SK-N-SH treated with all-trans-retinoic acid at 6 μM for 48 hours (cell line): ENCODE measurements at regions not wholly inside any gene's neighbourhood (a gene's known extent, or its start where the extent isn't known, plus 50 kb on each side); places are given as distances from the start of the nearest gene placed in this dataset.

Experiments used
- ATAC-seq: fragments of 200-7000 bp; cut with Tn5 transposase; 3 replicates; pipeline ENCODE4 v1.9.1; 2020; ENCODE audit warnings: mild to moderate bottlenecking, moderate library complexity
- ARNTL ChIP-seq: fragments of 450-650 bp; formaldehyde crosslinking; IDR thresholded peaks from 2 replicates; pipeline ENCODE4 v1.5.0; 2020; ENCODE audit warnings: low read depth, mild to moderate bottlenecking, moderate library complexity, borderline replicate concordance
- BACH2 ChIP-seq: fragments of 250-450 bp; sonication (Bioruptor Pico); IDR thresholded peaks from 2 replicates; pipeline ENCODE4 v1.9.0; 2021; ENCODE audit warnings: mild to moderate bottlenecking, borderline replicate concordance
- CREB5 ChIP-seq: fragments of 250-450 bp; sonication (Bioruptor Pico); IDR thresholded peaks from 2 replicates; pipeline ENCODE4 v1.5.1; 2020; ENCODE audit warnings: low read depth, mild to moderate bottlenecking, moderate library complexity
- CSDC2 ChIP-seq: fragments of 250-450 bp; sonication (Bioruptor Pico); IDR thresholded peaks from 2 replicates; pipeline ENCODE4 v1.5.0; 2020; ENCODE audit warnings: mild to moderate bottlenecking, moderate library complexity
- CSRNP3 ChIP-seq: fragments of 250-450 bp; sonication (Bioruptor Pico); IDR thresholded peaks from 2 replicates; pipeline ENCODE4 v1.5.1; 2021; ENCODE audit warnings: mild to moderate bottlenecking, moderate library complexity
- ESRRG ChIP-seq: fragments of 250-450 bp; sonication (Bioruptor Pico); IDR thresholded peaks from 2 replicates; pipeline ENCODE4 v1.6.1; 2021; ENCODE audit warnings: mild to moderate bottlenecking
- GLIS3 ChIP-seq: fragments of 250-450 bp; sonication (Bioruptor Pico); IDR thresholded peaks from 2 replicates; pipeline ENCODE4 v1.5.0; 2020; ENCODE audit warnings: mild to moderate bottlenecking, moderate library complexity
- OSR1 ChIP-seq: fragments of 250-450 bp; sonication (Bioruptor Pico); IDR thresholded peaks from 2 replicates; pipeline ENCODE4 v1.8.0; 2022; ENCODE audit warnings: moderate library complexity, mild to moderate bottlenecking, inconsistent platforms
- POU6F1 ChIP-seq: fragments of 250-450 bp; sonication (Bioruptor Pico); IDR thresholded peaks from 2 replicates; pipeline ENCODE4 v1.8.0; 2021; ENCODE audit warnings: low read depth, mild to moderate bottlenecking, moderate library complexity, borderline replicate concordance
- PPARA ChIP-seq: fragments of 250-450 bp; sonication (Bioruptor Pico); IDR thresholded peaks from 2 replicates; pipeline ENCODE4 v1.5.0; 2020; ENCODE audit warnings: mild to moderate bottlenecking, borderline replicate concordance
- RARB ChIP-seq: fragments of 250-450 bp; sonication (Bioruptor Pico); IDR thresholded peaks from 2 replicates; pipeline ENCODE4 v1.8.0; 2021; ENCODE audit warnings: mild to moderate bottlenecking, moderate library complexity
- SNAI2 ChIP-seq: fragments of 250-450 bp; sonication (Bioruptor Pico); IDR thresholded peaks from 2 replicates; pipeline ENCODE4 v1.5.0; 2020; ENCODE audit warnings: mild to moderate bottlenecking, moderate library complexity
- TCF4 ChIP-seq: fragments of 250-450 bp; sonication (Bioruptor Pico); IDR thresholded peaks from 2 replicates; pipeline ENCODE4 v1.8.0; 2021; ENCODE audit warnings: mild to moderate bottlenecking, moderate library complexity, borderline replicate concordance
- ZC3H10 ChIP-seq: fragments of 250-450 bp; sonication (Bioruptor Pico); IDR thresholded peaks from 2 replicates; pipeline ENCODE4 v1.5.1; 2021; ENCODE audit warnings: mild to moderate bottlenecking, moderate library complexity
- ZFP3 ChIP-seq: fragments of 250-450 bp; sonication (Bioruptor Pico); IDR thresholded peaks from 2 replicates; pipeline ENCODE4 v1.5.0; 2020; ENCODE audit warnings: mild to moderate bottlenecking, moderate library complexity
- ZFP30 ChIP-seq: fragments of 450-650 bp; formaldehyde crosslinking; IDR thresholded peaks from 2 replicates; pipeline ENCODE4 v1.5.0; 2022; ENCODE audit warnings: mild to moderate bottlenecking, moderate library complexity
- ZNF565 ChIP-seq: fragments of 450-650 bp; formaldehyde crosslinking; conservative IDR thresholded peaks from 2 replicates; pipeline ENCODE4 v1.5.0; 2020; ENCODE audit warnings: low read depth, mild to moderate bottlenecking, moderate library complexity
- ZNF70 ChIP-seq: fragments of 450-650 bp; formaldehyde crosslinking; IDR thresholded peaks from 2 replicates; pipeline ENCODE4 v1.5.0; 2020; ENCODE audit warnings: mild to moderate bottlenecking, moderate library complexity
- ZNF8 ChIP-seq: fragments of 450-650 bp; formaldehyde crosslinking; IDR thresholded peaks from 2 replicates; pipeline ENCODE4 v1.5.0; 2020; ENCODE audit warnings: mild to moderate bottlenecking, moderate library complexity
- TF ChIP-seq, protein P1 (sequence below): fragments of 250-450 bp; sonication (Bioruptor Pico); IDR thresholded peaks from 2 replicates; pipeline ENCODE4 v1.5.0; 2020; ENCODE audit warnings: mild to moderate bottlenecking, moderate library complexity

GRCh38 chr21:38671773-38672172 lies 134.0 kb upstream of the ETS2 start (continued):
- TF ChIP-seq ESRRG (no peak), ZC3H10 (CRISPR knock-in tag) (no peak), ZNF70 (CRISPR knock-in tag) (no peak), ARNTL (CRISPR knock-in tag) (no peak), ZNF8 (CRISPR knock-in tag) (no peak)

DNA sequence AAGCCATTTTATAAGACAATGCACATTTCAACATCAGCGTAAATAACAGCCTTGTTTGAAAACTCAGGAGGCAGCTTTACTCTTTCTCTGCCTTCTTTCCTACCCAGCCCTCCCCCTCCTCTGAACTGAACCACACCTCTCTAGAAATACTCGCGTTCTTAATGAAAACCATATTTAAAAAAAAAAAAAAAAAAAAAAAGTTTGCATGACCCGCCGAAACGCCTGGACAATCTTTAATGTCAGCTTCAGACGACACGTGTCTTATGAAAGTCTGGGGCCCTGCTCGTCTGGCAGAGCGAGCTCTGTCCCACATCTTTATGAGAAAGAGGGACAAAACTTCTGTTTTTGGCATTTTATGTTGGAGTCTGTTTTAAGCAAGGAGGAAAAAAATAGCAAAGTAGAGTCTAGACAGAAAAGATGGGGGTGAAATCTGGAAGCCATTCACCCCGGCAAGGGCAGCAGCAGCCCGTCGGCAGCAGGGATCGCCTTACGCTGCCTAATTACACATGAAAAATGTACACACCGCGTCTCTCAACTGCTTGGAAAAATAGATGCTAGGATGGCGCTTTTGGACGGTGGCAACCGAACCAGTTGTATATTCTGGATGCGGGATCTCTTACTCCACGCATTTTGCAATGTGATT lies 130.4 kb upstream of the ETS2 start:
- TF ChIP-seq ZNF565 (CRISPR knock-in tag) (no peak), GLIS3 (CRISPR knock-in tag) (no peak), ZNF70 (CRISPR knock-in tag) (no peak), SNAI2 (no peak), CSDC2 (no peak), TCF4 (CRISPR knock-in tag) (no peak)
- TF ChIP-seq, protein P1, sequence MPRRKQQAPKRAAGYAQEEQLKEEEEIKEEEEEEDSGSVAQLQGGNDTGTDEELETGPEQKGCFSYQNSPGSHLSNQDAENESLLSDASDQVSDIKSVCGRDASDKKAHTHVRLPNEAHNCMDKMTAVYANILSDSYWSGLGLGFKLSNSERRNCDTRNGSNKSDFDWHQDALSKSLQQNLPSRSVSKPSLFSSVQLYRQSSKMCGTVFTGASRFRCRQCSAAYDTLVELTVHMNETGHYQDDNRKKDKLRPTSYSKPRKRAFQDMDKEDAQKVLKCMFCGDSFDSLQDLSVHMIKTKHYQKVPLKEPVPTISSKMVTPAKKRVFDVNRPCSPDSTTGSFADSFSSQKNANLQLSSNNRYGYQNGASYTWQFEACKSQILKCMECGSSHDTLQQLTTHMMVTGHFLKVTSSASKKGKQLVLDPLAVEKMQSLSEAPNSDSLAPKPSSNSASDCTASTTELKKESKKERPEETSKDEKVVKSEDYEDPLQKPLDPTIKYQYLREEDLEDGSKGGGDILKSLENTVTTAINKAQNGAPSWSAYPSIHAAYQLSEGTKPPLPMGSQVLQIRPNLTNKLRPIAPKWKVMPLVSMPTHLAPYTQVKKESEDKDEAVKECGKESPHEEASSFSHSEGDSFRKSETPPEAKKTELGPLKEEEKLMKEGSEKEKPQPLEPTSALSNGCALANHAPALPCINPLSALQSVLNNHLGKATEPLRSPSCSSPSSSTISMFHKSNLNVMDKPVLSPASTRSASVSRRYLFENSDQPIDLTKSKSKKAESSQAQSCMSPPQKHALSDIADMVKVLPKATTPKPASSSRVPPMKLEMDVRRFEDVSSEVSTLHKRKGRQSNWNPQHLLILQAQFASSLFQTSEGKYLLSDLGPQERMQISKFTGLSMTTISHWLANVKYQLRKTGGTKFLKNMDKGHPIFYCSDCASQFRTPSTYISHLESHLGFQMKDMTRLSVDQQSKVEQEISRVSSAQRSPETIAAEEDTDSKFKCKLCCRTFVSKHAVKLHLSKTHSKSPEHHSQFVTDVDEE (CRISPR knock-in tag): no peak
- ATAC-seq: no peak

DNA sequence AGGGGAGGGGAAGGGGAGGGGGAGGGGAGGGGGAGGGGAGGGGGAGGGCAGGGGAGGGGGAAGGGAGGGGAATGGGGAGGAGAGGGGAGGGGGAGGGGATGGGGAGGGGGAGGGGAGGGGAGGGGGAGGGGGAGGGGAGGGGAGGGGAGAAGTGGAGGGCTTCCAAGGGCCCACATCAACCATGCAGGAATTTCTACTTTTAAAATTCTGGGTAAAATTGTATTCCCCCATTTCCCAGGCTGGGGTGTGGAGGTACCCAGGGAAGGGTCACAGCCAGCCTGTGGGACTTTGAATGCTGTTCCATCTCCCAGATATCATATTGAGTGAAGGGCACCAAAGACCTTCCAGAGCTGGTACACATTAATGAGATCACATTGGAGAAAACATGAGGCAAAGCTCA lies 126.9 kb upstream of the ETS2 start:
- ATAC-seq: no peak
- no peak for TF ChIP-seq ZFP3 (CRISPR knock-in tag)
- no peak for TF ChIP-seq ZNF565 (CRISPR knock-in tag)
- no peak for TF ChIP-seq ARNTL (CRISPR knock-in tag)
- TF ChIP-seq CSRNP3: no peak
- no peak for TF ChIP-seq RARB (CRISPR knock-in tag)
- no peak for TF ChIP-seq ZNF70 (CRISPR knock-in tag)
- no peak for TF ChIP-seq GLIS3 (CRISPR knock-in tag)
- no peak for TF ChIP-seq ZFP30 (CRISPR knock-in tag)
- no peak for TF ChIP-seq CREB5 (CRISPR knock-in tag)
- TF ChIP-seq, protein P1 (CRISPR knock-in tag): no peak
- no peak for TF ChIP-seq ESRRG
- no peak for TF ChIP-seq PPARA (CRISPR knock-in tag)
- no peak for TF ChIP-seq OSR1 (CRISPR knock-in tag)
- no peak for TF ChIP-seq ZNF8 (CRISPR knock-in tag)
- no peak for TF ChIP-seq BACH2 (CRISPR knock-in tag)
- TF ChIP-seq ZC3H10 (CRISPR knock-in tag): no peak
- TF ChIP-seq TCF4 (CRISPR knock-in tag): no peak
- TF ChIP-seq POU6F1 (CRISPR knock-in tag): no peak
- TF ChIP-seq SNAI2: no peak
